NCI-H2081 (cell line): ENCODE measurements at regions not wholly inside any gene's neighbourhood (a gene's known extent, or its start where the extent isn't known, plus 50 kb on each side); places are given as distances from the start of the nearest gene placed in this dataset.
"Not testable (repeated sequence)": the region's sequence is repeated elsewhere in the genome, so short reads cannot be mapped to it uniquely, and the experiment has no call there.

Experiments
- DNase-seq, 2 experiments: peaks; one replicate each; lab custom pipeline; 2025; lab: John Stamatoyannopoulos, UW

GRCh38 chr6:153984811-153985210 lies 54.2 kb upstream of the OPRM1 start:
- DNase-seq, result no peak

GRCh38 chr6:153980171-153980570 lies 58.9 kb upstream of the OPRM1 start:
- no peak for DNase-seq

GRCh38 chr6:153978911-153979548 lies 60.0 kb upstream of the OPRM1 start:
- not testable (repeated sequence) for DNase-seq

- no peak for DNase-seq
Observed at GRCh38 chr6:153976921-153977693, 61.9 kb upstream of the OPRM1 start.

- DNase-seq, result no peak
Observed at GRCh38 chr6:153966001-153966400, 73.0 kb upstream of the OPRM1 start.

- DNase-seq, result peak in 1 of 2 experiments; percentile 5
Observed at GRCh38 chr6:153963352-153963751, 75.7 kb upstream of the OPRM1 start.

GRCh38 chr6:153962555-153962954 lies 76.5 kb upstream of the OPRM1 start:
- DNase-seq, result no peak

- no peak for DNase-seq
Observed at GRCh38 chr6:153960741-153961140, 78.3 kb upstream of the OPRM1 start.

- no peak for DNase-seq
Observed at GRCh38 chr6:153960281-153960680, 78.8 kb upstream of the OPRM1 start.

GRCh38 chr6:153959276-153959675 lies 79.8 kb upstream of the OPRM1 start:
- no peak for DNase-seq

GRCh38 chr6:153958860-153959259 lies 80.2 kb upstream of the OPRM1 start:
- no peak for DNase-seq

- no peak for DNase-seq
Observed at GRCh38 chr6:153957394-153957793, 81.6 kb upstream of the OPRM1 start.

- DNase-seq, result no peak
Observed at GRCh38 chr6:153956808-153957207, 82.2 kb upstream of the OPRM1 start.

GRCh38 chr6:153949616-153950015 lies 89.4 kb upstream of the OPRM1 start:
- no peak for DNase-seq

- peak in 1 of 2 experiments; percentile 26 for DNase-seq
Observed at GRCh38 chr6:153947808-153948447, 91.1 kb upstream of the OPRM1 start.

- DNase-seq, result peak in 1 of 2 experiments; percentile 5
Observed at GRCh38 chr6:153944201-153944600, 94.8 kb upstream of the OPRM1 start.

GRCh38 chr6:153942361-153942760 lies 96.7 kb upstream of the OPRM1 start:
- no peak for DNase-seq

GRCh38 chr6:153941768-153942167 lies 97.3 kb upstream of the OPRM1 start:
- no peak for DNase-seq

- DNase-seq, result no peak
Observed at GRCh38 chr6:153938876-153939275, 100.2 kb upstream of the OPRM1 start.

GRCh38 chr6:153931431-153931830 lies 107.6 kb upstream of the OPRM1 start:
- DNase-seq, result no peak

- DNase-seq, result no peak
Observed at GRCh38 chr6:153927867-153928266, 111.2 kb upstream of the OPRM1 start.

GRCh38 chr6:153898360-153899059 lies 140.5 kb upstream of the OPRM1 start:
- no peak for DNase-seq
